CD14-positive monocyte (primary cell): ENCODE measurements at regions not wholly inside any gene's neighbourhood (a gene's known extent, or its start where the extent isn't known, plus 50 kb on each side); places are given as distances from the start of the nearest gene placed in this dataset.
A peak's percentile ranks its signal among the peaks of the same experiment; 100 is the strongest.

Experiments
- DNase-seq, 3 donors: peaks; one replicate each; pipeline ENCODE4 v3.0.0-alpha.2; 2011 to 2022
- H2AFZ ChIP-seq: 2 replicates; pipeline ENCODE4 v1.6.0; 2012; ENCODE audit warnings: mild to moderate bottlenecking, low read depth, low read length, inconsistent platforms; ENCODE audit not compliant: insufficient read depth, poor library complexity, severe bottlenecking
- H3K27ac ChIP-seq, 2 donors: 1 replicate in 1 of 2; 2 replicates in 1 of 2; pipeline ENCODE4 v1.5.1; 2012 to 2013; ENCODE audit warnings: low read length in 2 of 2, control low read depth in 1 of 2, inconsistent platforms in 1 of 2, low read depth in 1 of 2, mild to moderate bottlenecking in 1 of 2
- H3K27me3 ChIP-seq, 2 donors: one replicate each; pipeline versions ENCODE4 v1.6.0 to v1.6.1; 2011 to 2013; ENCODE audit warnings: low read length in 2 of 2; ENCODE audit not compliant: control insufficient read depth in 2 of 2, insufficient read depth in 2 of 2
- H3K36me3 ChIP-seq, 2 donors: replicated peaks in 1 of 2; 1 replicate in 1 of 2; 2 replicates in 1 of 2; pipeline versions ENCODE4 v1.5.1 to v1.6.1; 2012 to 2013; ENCODE audit warnings: low read length in 2 of 2, control low read depth in 1 of 2, inconsistent platforms in 1 of 2, mild to moderate bottlenecking in 1 of 2; ENCODE audit not compliant: insufficient read depth in 2 of 2, control insufficient read depth in 1 of 2
- H3K4me1 ChIP-seq, 2 donors: 1 replicate in 1 of 2; 2 replicates in 1 of 2; pipeline versions ENCODE4 v1.5.1 to v1.6.1; 2012 to 2013; ENCODE audit warnings: low read length in 2 of 2, control low read depth in 1 of 2, inconsistent platforms in 1 of 2, mild to moderate bottlenecking in 1 of 2, moderate library complexity in 1 of 2; ENCODE audit not compliant: insufficient read depth in 2 of 2, control insufficient read depth in 1 of 2
- H3K4me2 ChIP-seq: replicated peaks from 2 replicates; pipeline ENCODE3; 2012; ENCODE audit warnings: low read length, moderate library complexity, mild to moderate bottlenecking; ENCODE audit not compliant: poor library complexity, severe bottlenecking; ENCODE audit errors: extremely low read depth
- H3K4me3 ChIP-seq, 3 experiments: fragments of 200-600 bp in 1 of 3; sonication (generic) in 1 of 3; replicated peaks in 1 of 3; 1 replicate in 2 of 3; 2 replicates in 1 of 3; pipeline ENCODE4 v1.5.1; 2011 to 2013; ENCODE audit warnings: low read length in 3 of 3, mild to moderate bottlenecking in 3 of 3, control low read depth in 2 of 3, low read depth in 2 of 3, inconsistent platforms in 1 of 3, moderate library complexity in 1 of 3
- H3K79me2 ChIP-seq: 2 replicates; pipeline ENCODE4 v1.6.0; 2012; ENCODE audit warnings: mild to moderate bottlenecking, control low read depth, inconsistent platforms, low read length, moderate library complexity; ENCODE audit not compliant: insufficient read depth
- H3K9ac ChIP-seq: 2 replicates; pipeline ENCODE4 v1.6.0; 2017; ENCODE audit warnings: low read length, mild to moderate bottlenecking; ENCODE audit not compliant: insufficient read depth, poor library complexity, severe bottlenecking
- H3K9me3 ChIP-seq, 2 donors: replicated peaks in 1 of 2; 1 replicate in 1 of 2; 2 replicates in 1 of 2; pipeline versions ENCODE4 v1.5.1 to v1.6.1; 2012 to 2013; ENCODE audit warnings: low read length in 2 of 2, control low read depth in 1 of 2; ENCODE audit not compliant: control insufficient read depth in 1 of 2, insufficient read depth in 1 of 2
- H4K20me1 ChIP-seq: 2 replicates; pipeline ENCODE4 v1.6.0; 2012; ENCODE audit warnings: mild to moderate bottlenecking, low read length, control low read depth, moderate library complexity; ENCODE audit not compliant: insufficient read depth
- H3K27ac Mint-ChIP-seq, 7 donors: one replicate each; pipeline ENCODE4 v1.8.0; 2020; ENCODE audit warnings: mild to moderate bottlenecking in 7 of 7, mixed read lengths in 7 of 7, moderate library complexity in 6 of 7, inconsistent platforms in 2 of 7
- H3K27me3 Mint-ChIP-seq, 3 donors: one replicate each; pipeline ENCODE4 v1.8.0; 2021 to 2022; ENCODE audit warnings: low read depth in 3 of 3, mild to moderate bottlenecking in 3 of 3, mixed read lengths in 3 of 3, moderate library complexity in 3 of 3, inconsistent platforms in 1 of 3
- H3K36me3 Mint-ChIP-seq, 2 donors: one replicate each; pipeline ENCODE4 v1.8.0; 2020; ENCODE audit warnings: mixed read lengths in 2 of 2, inconsistent platforms in 1 of 2, mild to moderate bottlenecking in 1 of 2
- H3K4me1 Mint-ChIP-seq: one replicate; pipeline ENCODE4 v1.8.0; 2020; ENCODE audit warnings: mild to moderate bottlenecking, mixed read lengths
- H3K4me3 Mint-ChIP-seq, 2 donors: one replicate each; pipeline ENCODE4 v1.8.0; 2020; ENCODE audit warnings: mild to moderate bottlenecking in 2 of 2, mixed read lengths in 2 of 2, moderate library complexity in 1 of 2
- H3K9me3 Mint-ChIP-seq, 7 donors: one replicate each; pipeline ENCODE4 v1.8.0; 2020 to 2022; ENCODE audit warnings: mixed read lengths in 7 of 7, mild to moderate bottlenecking in 6 of 7, moderate library complexity in 6 of 7, inconsistent platforms in 2 of 7
- WGBS: methylation state at CpG from one replicate; pipeline ENCODE4 v1.1.5; 2013; ENCODE audit warnings: missing lambda C conversion rate; ENCODE audit not compliant: insufficient coverage; 5-methylcytosine and 5-hydroxymethylcytosine counted together
- intact Hi-C, 2 donors: fragments of 100-400 bp; cut with micrococcal nuclease; formaldehyde crosslinking; loops; one replicate each; pipeline versions ENCODE4 v1.15.0 to v1.15.1; 2023
- TF ChIP-seq, protein P1 (sequence below): fragments of 200-600 bp; IDR thresholded peaks from one replicate; pipeline ENCODE4 v1.8.0; 2022; ENCODE audit warnings: antibody characterized with exemption, mild to moderate bottlenecking

DNA sequence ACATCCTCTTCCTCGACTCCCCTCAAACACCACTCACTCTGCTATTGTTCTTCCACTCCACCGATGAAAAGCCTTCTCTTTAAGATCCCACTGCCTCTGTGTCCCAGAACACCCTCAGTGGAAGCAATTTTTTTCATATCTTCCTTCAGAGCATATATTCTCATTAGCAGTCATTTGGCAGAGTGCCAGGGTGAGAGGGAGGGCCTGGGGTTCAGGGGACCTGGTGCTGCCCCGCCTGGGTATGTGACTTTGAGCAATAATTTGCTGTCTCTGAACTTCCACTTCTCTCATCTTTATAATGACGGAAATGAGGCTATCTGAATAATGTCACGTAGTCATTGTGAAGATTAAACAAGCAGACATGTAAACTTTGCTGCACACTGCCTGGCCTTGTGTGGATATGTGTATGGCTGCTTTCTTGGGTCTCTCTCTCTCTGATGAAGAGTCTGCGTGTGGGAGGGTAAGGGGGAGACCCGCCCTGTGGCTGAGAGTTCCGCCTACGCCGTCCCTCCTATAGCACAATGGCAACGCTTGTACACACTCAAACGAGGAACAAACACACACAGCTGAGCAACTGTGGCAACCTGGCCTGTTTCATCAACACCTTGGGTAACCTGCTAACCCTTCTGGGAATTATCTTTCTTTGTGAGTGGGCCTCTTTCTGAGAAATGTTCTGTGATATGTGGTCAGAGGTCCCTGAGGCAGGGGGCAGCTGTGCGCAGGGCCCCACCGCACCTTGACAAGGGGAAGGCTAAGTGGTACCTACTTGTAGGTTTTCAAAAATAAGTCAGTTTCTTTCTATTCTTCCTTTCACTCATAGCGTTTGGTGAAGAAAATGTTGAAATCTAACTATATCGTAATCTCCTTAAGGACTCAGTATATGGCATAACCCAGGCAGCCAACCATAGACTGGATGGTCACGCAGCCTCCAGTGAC, 369.8 kb downstream of the SV2B start:
- Histone ChIP-seq H3K9me3 (no peaks in the 10 kb centered on the region), H2AFZ (no peak overlapping the region), H3K4me3 (no peak overlapping the region), H3K9ac (no peak overlapping the region), H3K4me1 (no peaks in the 10 kb centered on the region), H3K79me2 (no peaks in the 10 kb centered on the region), H3K27ac (no peak overlapping the region), H4K20me1 (no peaks in the 10 kb centered on the region), H3K4me2 (no peak overlapping the region), H3K27me3 (no peaks in the 10 kb centered on the region), H3K36me3 (no peaks in the 10 kb centered on the region)
- peaks cover 1 to 2% (median 2%) of the 10 kb centered on the region in 3 donors for H3K27me3 Mint-ChIP-seq
- TF ChIP-seq, protein P1, sequence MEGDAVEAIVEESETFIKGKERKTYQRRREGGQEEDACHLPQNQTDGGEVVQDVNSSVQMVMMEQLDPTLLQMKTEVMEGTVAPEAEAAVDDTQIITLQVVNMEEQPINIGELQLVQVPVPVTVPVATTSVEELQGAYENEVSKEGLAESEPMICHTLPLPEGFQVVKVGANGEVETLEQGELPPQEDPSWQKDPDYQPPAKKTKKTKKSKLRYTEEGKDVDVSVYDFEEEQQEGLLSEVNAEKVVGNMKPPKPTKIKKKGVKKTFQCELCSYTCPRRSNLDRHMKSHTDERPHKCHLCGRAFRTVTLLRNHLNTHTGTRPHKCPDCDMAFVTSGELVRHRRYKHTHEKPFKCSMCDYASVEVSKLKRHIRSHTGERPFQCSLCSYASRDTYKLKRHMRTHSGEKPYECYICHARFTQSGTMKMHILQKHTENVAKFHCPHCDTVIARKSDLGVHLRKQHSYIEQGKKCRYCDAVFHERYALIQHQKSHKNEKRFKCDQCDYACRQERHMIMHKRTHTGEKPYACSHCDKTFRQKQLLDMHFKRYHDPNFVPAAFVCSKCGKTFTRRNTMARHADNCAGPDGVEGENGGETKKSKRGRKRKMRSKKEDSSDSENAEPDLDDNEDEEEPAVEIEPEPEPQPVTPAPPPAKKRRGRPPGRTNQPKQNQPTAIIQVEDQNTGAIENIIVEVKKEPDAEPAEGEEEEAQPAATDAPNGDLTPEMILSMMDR, result no peak
- peaks cover 19% of the 10 kb centered on the region for H3K4me1 Mint-ChIP-seq
- WGBS, result 83% methylated on average over 4 of the region's 17 CpGs
- peaks cover 0 to 3% (median 0%) of the 10 kb centered on the region in 7 donors for H3K9me3 Mint-ChIP-seq
- H3K36me3 Mint-ChIP-seq, result no peaks in the 10 kb centered on the region
- no peak overlapping the region for H3K27ac Mint-ChIP-seq
- DNase-seq, result no peak
- no peak overlapping the region for H3K4me3 Mint-ChIP-seq
- intact Hi-C loops, result no loop called here

DNA sequence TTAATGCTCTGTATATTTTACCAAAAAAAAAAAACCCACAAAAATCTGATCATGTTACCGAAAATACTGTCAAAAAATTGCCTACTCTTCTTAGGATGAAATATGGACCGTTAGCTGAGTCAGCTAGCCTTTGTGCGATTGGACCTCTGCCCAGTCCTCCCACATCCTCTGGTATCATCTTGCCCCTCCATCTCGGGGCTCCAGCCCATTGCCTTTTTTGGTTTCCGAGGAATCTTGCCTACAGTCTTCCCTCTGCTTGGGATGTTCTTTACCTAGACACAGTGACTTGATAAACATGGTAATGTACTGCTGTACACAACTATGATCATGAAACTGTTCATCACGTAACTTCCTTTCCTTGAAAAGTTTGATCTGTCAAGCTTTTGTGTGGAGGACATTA, 371.4 kb downstream of the SV2B start:
- Histone ChIP-seq H3K9me3 (no peaks in the 10 kb centered on the region), H3K9ac (no peak overlapping the region), H2AFZ (no peak overlapping the region), H3K4me3 (no peak overlapping the region), H3K4me1 (no peaks in the 10 kb centered on the region), H4K20me1 (no peaks in the 10 kb centered on the region), H3K36me3 (no peaks in the 10 kb centered on the region), H3K27me3 (no peaks in the 10 kb centered on the region), H3K27ac (no peak overlapping the region), H3K4me2 (no peak overlapping the region), H3K79me2 (no peaks in the 10 kb centered on the region)
- Mint-ChIP-seq H3K4me1 (peaks cover 19% of the 10 kb centered on the region), H3K4me3 (peak overlapping the region in 1 of 2 donors; percentile 6), H3K9me3 (peaks cover 0 to 3% (median 0%) of the 10 kb centered on the region in 7 donors), H3K27me3 (peaks cover 0 to 2% (median 1%) of the 10 kb centered on the region in 3 donors), H3K36me3 (no peaks in the 10 kb centered on the region), H3K27ac (no peak overlapping the region)
- DNase-seq, result no peak
- TF ChIP-seq, protein P1, result no peak
- intact Hi-C loops, result no loop called here
- no CpG with 5 or more reads among the region's 6 CpGs for WGBS
